ENCODE measurements at regions not wholly inside any gene's neighbourhood (a gene's known extent, or its start where the extent isn't known, plus 50 kb on each side); places are given as distances from the start of the nearest gene placed in this dataset.

GRCh38 chr2:236692937-236693336, 123.3 kb downstream of the ACKR3 start:
- TF ChIP-seq EP300 (IDR thresholded peaks at IDR 0.05) (no peak), CTCF (IDR thresholded peaks at IDR 0.05) (no peak), POLR2AphosphoS5 (IDR thresholded peaks at IDR 0.05) (no peak), POLR2A (IDR thresholded peaks at IDR 0.05) (no peak)
- Histone ChIP-seq H3K27ac (no peak overlapping the region), H3K36me3 (no peaks in the 10 kb centered on the region), H3K4me1 (no peaks in the 10 kb centered on the region), H3K9me3 (no peaks in the 10 kb centered on the region), H3K27me3 (no peaks in the 10 kb centered on the region), H3K4me3 (no peak overlapping the region)
- DNase-seq, result no peak
- intact Hi-C loops (cut with DNase I), result no loop called here
- WGBS, 2 donors, result 58 to 84% methylated on average over 7 of the region's 7 CpGs

- intact Hi-C loops (cut with DNase I), result no loop called here
- Histone ChIP-seq H3K4me1 (no peaks in the 10 kb centered on the region), H3K36me3 (no peaks in the 10 kb centered on the region), H3K4me3 (no peak overlapping the region), H3K27ac (no peak overlapping the region), H3K9me3 (no peaks in the 10 kb centered on the region), H3K27me3 (no peaks in the 10 kb centered on the region)
- DNase-seq, result no peak
- 53 to 75% methylated on average over 4 of the region's 4 CpGs for WGBS, 2 donors
- TF ChIP-seq EP300 (IDR thresholded peaks at IDR 0.05) (no peak), POLR2A (IDR thresholded peaks at IDR 0.05) (no peak), POLR2AphosphoS5 (IDR thresholded peaks at IDR 0.05) (no peak), CTCF (IDR thresholded peaks at IDR 0.05) (no peak)
Observed at GRCh38 chr2:236693531-236693930, 123.9 kb downstream of the ACKR3 start.

GRCh38 chr2:236694146-236694888, 124.7 kb downstream of the ACKR3 start:
- no peaks in the 10 kb centered on the region for H3K9me3 ChIP-seq
- 79 to 80% methylated on average over 10 of the region's 10 CpGs for WGBS, 2 donors
- TF ChIP-seq EP300 (IDR thresholded peaks at IDR 0.05), result no peak
- no peak for TF ChIP-seq CTCF (IDR thresholded peaks at IDR 0.05)
- TF ChIP-seq POLR2AphosphoS5 (IDR thresholded peaks at IDR 0.05), result no peak
- TF ChIP-seq POLR2A (IDR thresholded peaks at IDR 0.05), result no peak
- H3K4me3 ChIP-seq, result no peak overlapping the region
- no peaks in the 10 kb centered on the region for H3K4me1 ChIP-seq
- H3K27ac ChIP-seq, result no peak overlapping the region
- H3K36me3 ChIP-seq, result no peaks in the 10 kb centered on the region
- intact Hi-C loops (cut with DNase I), result no loop called here
- H3K27me3 ChIP-seq, result no peaks in the 10 kb centered on the region
- DNase-seq, result no peak

- WGBS, 2 donors, result 61 to 62% methylated on average over 3 of the region's 3 CpGs
- no peak overlapping the region for H3K27ac ChIP-seq
- H3K27me3 ChIP-seq, result no peaks in the 10 kb centered on the region
- no peak overlapping the region for H3K4me3 ChIP-seq
- H3K9me3 ChIP-seq, result no peaks in the 10 kb centered on the region
- no peak for DNase-seq
- intact Hi-C loops (cut with DNase I), result no loop called here
- TF ChIP-seq POLR2A (IDR thresholded peaks at IDR 0.05) (no peak), EP300 (IDR thresholded peaks at IDR 0.05) (no peak), POLR2AphosphoS5 (IDR thresholded peaks at IDR 0.05) (no peak), CTCF (IDR thresholded peaks at IDR 0.05) (no peak)
- no peaks in the 10 kb centered on the region for H3K36me3 ChIP-seq
- H3K4me1 ChIP-seq, result no peaks in the 10 kb centered on the region
Observed at GRCh38 chr2:236696834-236697233, 127.2 kb downstream of the ACKR3 start.
